GM12878 (cell line): ENCODE measurements at regions not wholly inside any gene's neighbourhood (a gene's known extent, or its start where the extent isn't known, plus 50 kb on each side); places are given as distances from the start of the nearest gene placed in this dataset.

Source experiments
- BCL11A ChIP-seq: IDR thresholded peaks from 2 replicates; pipeline ENCODE4 v1.6.1; 2011; ENCODE audit warnings: low read depth, low read length
- HDAC2 ChIP-seq: fragments of 200-600 bp; sonication (generic); IDR thresholded peaks from 2 replicates; pipeline ENCODE4 v1.6.1; 2017
- IKZF1 ChIP-seq: fragments of 450-650 bp; conservative IDR thresholded peaks from 2 replicates; pipeline ENCODE4 v1.6.1; 2017; ENCODE audit warnings: antibody characterized with exemption, mild to moderate bottlenecking
- JUND ChIP-seq: IDR thresholded peaks from 2 replicates; pipeline ENCODE4 v1.6.1; 2012; ENCODE audit warnings: low read depth, mild to moderate bottlenecking, low read length, improper control_type of control experiment, moderate library complexity
- SP1 ChIP-seq: IDR thresholded peaks from one replicate; pipeline ENCODE4 v1.6.1; 2011; ENCODE audit warnings: low read depth, low read length
- ZBTB4 ChIP-seq: fragments of 450-650 bp; formaldehyde crosslinking; IDR thresholded peaks from 2 replicates; pipeline ENCODE4 v1.4.0; 2022; ENCODE audit warnings: mild to moderate bottlenecking, moderate library complexity
- TF ChIP-seq, protein P1 (sequence below), 3 experiments: IDR thresholded peaks in 2 of 3; conservative IDR thresholded peaks in 1 of 3; 2 replicates each; pipeline ENCODE4 v1.5.1; 2011; ENCODE audit warnings: low read depth in 3 of 3, low read length in 3 of 3, mild to moderate bottlenecking in 3 of 3, control low read depth in 2 of 3, moderate library complexity in 2 of 3, inconsistent platforms in 1 of 3, mixed read lengths in 1 of 3; ENCODE audit not compliant: control insufficient read depth in 2 of 3, insufficient read depth in 1 of 3; ENCODE audit errors: extremely low read depth in 1 of 3

GRCh38 chr4:187251896-187252295 lies 528.2 kb upstream of the FAT1 start:
- TF ChIP-seq IKZF1, result no peak
- TF ChIP-seq, protein P1, sequence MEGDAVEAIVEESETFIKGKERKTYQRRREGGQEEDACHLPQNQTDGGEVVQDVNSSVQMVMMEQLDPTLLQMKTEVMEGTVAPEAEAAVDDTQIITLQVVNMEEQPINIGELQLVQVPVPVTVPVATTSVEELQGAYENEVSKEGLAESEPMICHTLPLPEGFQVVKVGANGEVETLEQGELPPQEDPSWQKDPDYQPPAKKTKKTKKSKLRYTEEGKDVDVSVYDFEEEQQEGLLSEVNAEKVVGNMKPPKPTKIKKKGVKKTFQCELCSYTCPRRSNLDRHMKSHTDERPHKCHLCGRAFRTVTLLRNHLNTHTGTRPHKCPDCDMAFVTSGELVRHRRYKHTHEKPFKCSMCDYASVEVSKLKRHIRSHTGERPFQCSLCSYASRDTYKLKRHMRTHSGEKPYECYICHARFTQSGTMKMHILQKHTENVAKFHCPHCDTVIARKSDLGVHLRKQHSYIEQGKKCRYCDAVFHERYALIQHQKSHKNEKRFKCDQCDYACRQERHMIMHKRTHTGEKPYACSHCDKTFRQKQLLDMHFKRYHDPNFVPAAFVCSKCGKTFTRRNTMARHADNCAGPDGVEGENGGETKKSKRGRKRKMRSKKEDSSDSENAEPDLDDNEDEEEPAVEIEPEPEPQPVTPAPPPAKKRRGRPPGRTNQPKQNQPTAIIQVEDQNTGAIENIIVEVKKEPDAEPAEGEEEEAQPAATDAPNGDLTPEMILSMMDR (IDR thresholded peaks at IDR 0.05 in 2 of 3, conservative IDR thresholded peaks at IDR 0.05 in 1 of 3; ENCODE audit: control insufficient read depth in 2 of 3, extremely low read depth in 1 of 3, insufficient read depth in 1 of 3, low read depth in 3 of 3, low read length in 3 of 3), result no peak
- no peak for TF ChIP-seq ZBTB4 (CRISPR knock-in tag)
- TF ChIP-seq BCL11A, result no peak
- no peak for TF ChIP-seq JUND
- no peak for TF ChIP-seq HDAC2
- TF ChIP-seq SP1, result no peak
